A549 (cell line): ENCODE measurements at regions not wholly inside any gene's neighbourhood (a gene's known extent, or its start where the extent isn't known, plus 50 kb on each side); places are given as distances from the start of the nearest gene placed in this dataset.

Experiments
- ATAC-seq, 2 experiments: fragments of 200-7000 bp in 1 of 2; fragments of >200 bp in 1 of 2; cut with Nextera tagmentation in 1 of 2; cut with Tn5 transposase in 1 of 2; 3 replicates each; pipeline versions ENCODE4 v1.8.0 to v1.9.1; 2018 to 2020; ENCODE audit warnings: mild to moderate bottlenecking in 1 of 2, moderate library complexity in 1 of 2
- CTCF ChIA-PET: fragments of 300-600 bp; sonication (Branson Sonifier 250); formaldehyde crosslinking; extraction: SDS; loops from one replicate; lab custom pipeline; 2021; ENCODE audit warnings: antibody characterized with exemption, inconsistent platforms; lab: Yijun Ruan, JAX
- POLR2A ChIA-PET: fragments of 350-600 bp; formaldehyde crosslinking; extraction: SDS; loops from one replicate; lab custom pipeline; 2021; ENCODE audit warnings: antibody characterized with exemption, inconsistent platforms; lab: Yijun Ruan, JAX
- DNase-seq, 2 experiments: peaks; one replicate each; pipeline versions ENCODE4 v3.0.0 to v3.0.0-alpha.2; 2011 to 2016; ENCODE audit warnings: low read depth in 1 of 2, low spot score in 1 of 2
- FAIRE-seq: peaks from 2 replicates; lab custom pipeline; 2011; peaks lifted over from hg19 to GRCh38; lab: Jason Lieb, UNC
- H3K27ac ChIP-seq, 2 experiments: fragments of >200 bp; sonication (Bioruptor Twin); formaldehyde crosslinking; 3 replicates each; pipeline ENCODE4 v1.5.1; 2016 to 2017
- H3K4me1 ChIP-seq: fragments of >200 bp; sonication (Bioruptor Twin); formaldehyde crosslinking; 3 replicates; pipeline ENCODE4 v1.6.1; 2016
- H3K4me2 ChIP-seq: fragments of >200 bp; sonication (Bioruptor Twin); formaldehyde crosslinking; 3 replicates; pipeline ENCODE4 v1.6.1; 2016
- H3K4me3 ChIP-seq: fragments of >200 bp; sonication (Bioruptor Twin); formaldehyde crosslinking; 3 replicates; pipeline ENCODE4 v1.5.1; 2016
- H3K9me3 ChIP-seq: fragments of >200 bp; sonication (Bioruptor Twin); formaldehyde crosslinking; 3 replicates; pipeline ENCODE4 v1.6.1; 2016
- BCL3 ChIP-seq: fragments of >200 bp; sonication (Bioruptor Twin); formaldehyde crosslinking; IDR thresholded peaks from 3 replicates; pipeline ENCODE4 v1.6.1; 2016
- CBX2 ChIP-seq: fragments of 200-600 bp; sonication (generic); IDR thresholded peaks from 2 replicates; pipeline ENCODE4 v1.6.1; 2016; ENCODE audit warnings: low read depth, mild to moderate bottlenecking, borderline replicate concordance
- CBX8 ChIP-seq: fragments of 200-600 bp; sonication (generic); IDR thresholded peaks from 2 replicates; pipeline ENCODE4 v1.6.1; 2016
- CEBPB ChIP-seq, 2 experiments: fragments of >200 bp in 1 of 2; sonication (Bioruptor Twin) in 1 of 2; formaldehyde crosslinking in 1 of 2; IDR thresholded peaks; 2 replicates each; pipeline ENCODE4 v1.6.1; 2012 to 2016
- CHD2 ChIP-seq: fragments of 150-350 bp; IDR thresholded peaks from 2 replicates; pipeline ENCODE4 v1.6.1; 2014; ENCODE audit warnings: low read length; ENCODE audit not compliant: partially characterized antibody
- EHF ChIP-seq: fragments of 250-450 bp; sonication (Bioruptor Pico); IDR thresholded peaks from 2 replicates; pipeline ENCODE4 v1.5.0; 2020; ENCODE audit warnings: mild to moderate bottlenecking
- EHMT2 ChIP-seq: fragments of 200-600 bp; sonication (generic); IDR thresholded peaks from 2 replicates; pipeline ENCODE4 v1.6.1; 2016; ENCODE audit warnings: antibody characterized with exemption, low read depth, mild to moderate bottlenecking, moderate library complexity
- ELK1 ChIP-seq: fragments of 150-350 bp; IDR thresholded peaks from 2 replicates; pipeline ENCODE4 v1.6.1; 2014; ENCODE audit warnings: low read depth, mild to moderate bottlenecking, low read length
- FOSL2 ChIP-seq, 2 experiments: fragments of 450-650 bp in 1 of 2; fragments of >200 bp in 1 of 2; sonication (Bioruptor Twin) in 1 of 2; formaldehyde crosslinking; IDR thresholded peaks; 2 replicates each; pipeline versions ENCODE4 v1.5.0 to v1.6.1; 2016 to 2020; ENCODE audit warnings: mild to moderate bottlenecking in 1 of 2, moderate library complexity in 1 of 2
- GATA3 ChIP-seq: IDR thresholded peaks from 2 replicates; pipeline ENCODE4 v1.6.1; 2012; ENCODE audit warnings: borderline replicate concordance
- HOXB5 ChIP-seq: fragments of 250-450 bp; sonication (Bioruptor Pico); IDR thresholded peaks from 2 replicates; pipeline ENCODE4 v1.5.0; 2020; ENCODE audit warnings: mild to moderate bottlenecking, moderate library complexity
- KDM1A ChIP-seq: fragments of 200-600 bp; sonication (generic); IDR thresholded peaks from 2 replicates; pipeline ENCODE4 v1.6.1; 2016; ENCODE audit warnings: low read depth, mild to moderate bottlenecking
- MAFK ChIP-seq: fragments of 450-650 bp; IDR thresholded peaks from 2 replicates; pipeline ENCODE4 v1.6.1; 2014; ENCODE audit not compliant: partially characterized antibody
- NFE2L2 ChIP-seq: fragments of 150-350 bp; conservative IDR thresholded peaks from 2 replicates; pipeline ENCODE4 v1.6.1; 2014; ENCODE audit warnings: low read length
- PBX3 ChIP-seq: IDR thresholded peaks from 2 replicates; pipeline ENCODE4 v1.6.1; 2012
- RAD21 ChIP-seq, 2 experiments: fragments of >200 bp in 1 of 2; sonication (Bioruptor Twin) in 1 of 2; formaldehyde crosslinking in 1 of 2; IDR thresholded peaks in 1 of 2; conservative IDR thresholded peaks in 1 of 2; 2 replicates in 1 of 2; 3 replicates in 1 of 2; pipeline ENCODE4 v1.6.1; 2012 to 2018; ENCODE audit warnings: inconsistent platforms in 1 of 2
- RARB ChIP-seq: fragments of 250-450 bp; sonication (Bioruptor Pico); IDR thresholded peaks from 2 replicates; pipeline ENCODE4 v1.8.0; 2021; ENCODE audit warnings: mild to moderate bottlenecking, moderate library complexity
- SREBF2 ChIP-seq: fragments of 450-650 bp; IDR thresholded peaks from 2 replicates; pipeline ENCODE4 v1.6.1; 2014; ENCODE audit warnings: mild to moderate bottlenecking, moderate library complexity
- WGBS: methylation state at CpG from one replicate; pipeline ENCODE4 v1.1.6; 2017; ENCODE audit errors: missing lambda C conversion rate; 5-methylcytosine and 5-hydroxymethylcytosine counted together
- TF ChIP-seq, protein P1 (sequence below): IDR thresholded peaks from 2 replicates; pipeline ENCODE4 v1.6.1; 2012
- TF ChIP-seq, protein P2 (sequence below): fragments of 250-450 bp; sonication (Bioruptor Pico); IDR thresholded peaks from 2 replicates; pipeline ENCODE4 v1.5.0; 2020; ENCODE audit warnings: low read depth, mild to moderate bottlenecking, moderate library complexity

DNA sequence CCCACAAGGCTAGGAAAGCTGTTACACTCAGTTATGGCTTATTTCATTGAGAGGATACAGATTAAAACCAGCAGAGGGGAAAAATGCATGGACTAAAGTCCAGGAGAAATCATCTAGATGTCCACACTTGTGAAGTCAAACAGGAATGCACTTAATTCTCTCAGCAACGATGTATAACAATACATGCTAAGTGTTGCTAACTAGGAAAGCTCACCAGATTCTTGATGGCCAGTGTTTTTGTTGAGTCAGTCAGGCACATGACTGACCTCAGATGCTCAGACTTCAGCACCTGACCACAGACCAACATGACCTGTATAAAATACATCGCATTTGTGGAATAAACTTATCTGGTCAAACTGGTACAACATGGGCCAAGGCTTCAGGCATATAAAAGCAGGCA, 470.2 kb upstream of the PRR20A start:
- WGBS, result 0% methylated on average over 2 of the region's 2 CpGs
- Histone ChIP-seq H3K9me3 (no peaks in the 10 kb centered on the region), H3K4me2 (no peak overlapping the region), H3K4me3 (no peak overlapping the region)
- CTCF ChIA-PET, result no interaction called here
- no peak for ATAC-seq
- DNase-seq, result no peak
- FAIRE-seq, result no peak
- TF ChIP-seq, protein P1, sequence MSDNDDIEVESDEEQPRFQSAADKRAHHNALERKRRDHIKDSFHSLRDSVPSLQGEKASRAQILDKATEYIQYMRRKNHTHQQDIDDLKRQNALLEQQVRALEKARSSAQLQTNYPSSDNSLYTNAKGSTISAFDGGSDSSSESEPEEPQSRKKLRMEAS, result no peak
- no peak for TF ChIP-seq CEBPB (IDR thresholded peaks at IDR 0.05)
- no peak for TF ChIP-seq NFE2L2
- TF ChIP-seq, all 56 proteins: peak for 0
- POLR2A ChIA-PET, result no interaction called here
- Histone ChIP-seq H3K27ac (no peak overlapping the region), H3K4me1 (no peaks in the 10 kb centered on the region)

DNA sequence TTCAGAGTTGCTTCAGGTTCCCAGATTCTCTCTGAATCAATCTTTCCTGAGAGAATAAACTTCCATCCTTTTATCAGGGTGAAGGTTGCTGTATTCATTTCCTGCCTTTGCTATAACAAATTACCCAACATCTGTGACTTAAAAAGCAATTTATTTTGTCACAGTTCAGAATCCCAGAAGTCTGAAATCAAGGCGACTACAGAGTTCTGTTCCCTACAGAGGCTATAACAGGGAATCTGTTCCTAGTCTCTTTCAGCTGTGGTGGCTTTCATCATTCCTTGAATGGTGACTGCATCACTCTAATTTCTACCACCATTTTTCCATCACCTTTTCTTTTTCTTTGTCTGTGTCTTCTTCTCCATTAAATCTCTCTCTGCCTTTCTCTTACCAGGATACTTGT, 459.3 kb upstream of the PRR20A start:
- no peak for DNase-seq
- no peak for TF ChIP-seq MAFK
- TF ChIP-seq, all 56 proteins: peak for 0
- ATAC-seq (no peak), FAIRE-seq (no peak)
- CTCF ChIA-PET, result no interaction called here
- H3K9me3 ChIP-seq, result no peaks in the 10 kb centered on the region
- no peaks in the 10 kb centered on the region for H3K4me1 ChIP-seq
- H3K4me2 ChIP-seq, result no peak overlapping the region
- H3K4me3 ChIP-seq, result no peak overlapping the region
- POLR2A ChIA-PET, result no interaction called here
- WGBS, result 4% methylated on average over 1 of the region's 1 CpG
- no peak overlapping the region for H3K27ac ChIP-seq

DNA sequence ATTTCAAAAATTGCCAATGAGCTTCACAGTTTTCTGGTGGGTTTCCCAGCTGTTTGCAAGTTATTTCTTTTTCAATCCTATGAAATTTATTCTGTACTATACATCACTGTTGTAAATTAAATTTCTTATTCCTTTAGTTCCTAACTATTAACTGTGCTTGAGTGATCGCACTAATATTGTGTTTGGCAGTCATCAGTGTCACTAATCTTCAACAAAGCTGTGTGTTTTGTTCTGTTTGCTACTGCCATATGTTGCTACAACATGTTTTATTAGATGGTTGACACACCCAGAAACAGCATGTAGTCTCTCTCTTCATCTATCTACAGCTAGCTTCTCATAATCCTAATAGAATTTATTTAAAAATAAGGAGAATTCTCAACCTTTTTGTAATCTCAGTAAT, 453.6 kb upstream of the PRR20A start:
- no peak overlapping the region for H3K4me3 ChIP-seq
- CTCF ChIA-PET, result no interaction called here
- DNase-seq, result no peak
- POLR2A ChIA-PET, result no interaction called here
- H3K9me3 ChIP-seq, result no peaks in the 10 kb centered on the region
- no peaks in the 10 kb centered on the region for H3K4me1 ChIP-seq
- FAIRE-seq, result no peak
- ATAC-seq, result no peak
- H3K4me2 ChIP-seq, result no peak overlapping the region
- TF ChIP-seq ELK1, result no peak
- no peak for TF ChIP-seq RAD21 (conservative IDR thresholded peaks at IDR 0.05 in 1 of 2, IDR thresholded peaks at IDR 0.05 in 1 of 2)
- no peak for TF ChIP-seq FOSL2 (IDR thresholded peaks at IDR 0.05)
- no peak for TF ChIP-seq FOSL2 (CRISPR knock-in tag; IDR thresholded peaks at IDR 0.05)
- TF ChIP-seq CBX2, result no peak
- no peak for TF ChIP-seq BCL3
- no peak for TF ChIP-seq SREBF2
- TF ChIP-seq, protein P2, sequence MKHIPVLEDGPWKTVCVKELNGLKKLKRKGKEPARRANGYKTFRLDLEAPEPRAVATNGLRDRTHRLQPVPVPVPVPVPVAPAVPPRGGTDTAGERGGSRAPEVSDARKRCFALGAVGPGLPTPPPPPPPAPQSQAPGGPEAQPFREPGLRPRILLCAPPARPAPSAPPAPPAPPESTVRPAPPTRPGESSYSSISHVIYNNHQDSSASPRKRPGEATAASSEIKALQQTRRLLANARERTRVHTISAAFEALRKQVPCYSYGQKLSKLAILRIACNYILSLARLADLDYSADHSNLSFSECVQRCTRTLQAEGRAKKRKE (CRISPR knock-in tag), result no peak
- no peak for TF ChIP-seq CBX8
- TF ChIP-seq GATA3, result no peak
- no peak for TF ChIP-seq RARB (CRISPR knock-in tag)
- TF ChIP-seq CHD2, result no peak
- no peak for TF ChIP-seq EHF (CRISPR knock-in tag)
- no peak for TF ChIP-seq KDM1A
- TF ChIP-seq EHMT2, result no peak
- no peak for TF ChIP-seq PBX3
- TF ChIP-seq HOXB5 (CRISPR knock-in tag), result no peak
- H3K27ac ChIP-seq, result no peak overlapping the region
- WGBS, result 0% methylated on average over 1 of the region's 1 CpG
